HL-60 (cell line): ENCODE measurements at regions not wholly inside any gene's neighbourhood (a gene's known extent, or its start where the extent isn't known, plus 50 kb on each side); places are given as distances from the start of the nearest gene placed in this dataset.

Experiments
- POLR2AphosphoS5 ChIP-seq: IDR thresholded peaks from 2 replicates; pipeline ENCODE4 v1.6.1; 2012; ENCODE audit warnings: low read depth
- SPI1 ChIP-seq: IDR thresholded peaks from 2 replicates; pipeline ENCODE4 v1.6.1; 2012; ENCODE audit warnings: low read depth, mild to moderate bottlenecking, borderline replicate concordance
- TF ChIP-seq, protein P1 (sequence below): IDR thresholded peaks from one replicate; pipeline ENCODE4 v1.5.1; 2011; ENCODE audit warnings: low read length, control low read depth, inconsistent platforms; ENCODE audit not compliant: insufficient read depth
- TF ChIP-seq, protein P2 (sequence below): IDR thresholded peaks from 2 replicates; pipeline ENCODE4 v1.6.1; 2012; ENCODE audit warnings: low read depth; ENCODE audit not compliant: insufficient replicate concordance

DNA sequence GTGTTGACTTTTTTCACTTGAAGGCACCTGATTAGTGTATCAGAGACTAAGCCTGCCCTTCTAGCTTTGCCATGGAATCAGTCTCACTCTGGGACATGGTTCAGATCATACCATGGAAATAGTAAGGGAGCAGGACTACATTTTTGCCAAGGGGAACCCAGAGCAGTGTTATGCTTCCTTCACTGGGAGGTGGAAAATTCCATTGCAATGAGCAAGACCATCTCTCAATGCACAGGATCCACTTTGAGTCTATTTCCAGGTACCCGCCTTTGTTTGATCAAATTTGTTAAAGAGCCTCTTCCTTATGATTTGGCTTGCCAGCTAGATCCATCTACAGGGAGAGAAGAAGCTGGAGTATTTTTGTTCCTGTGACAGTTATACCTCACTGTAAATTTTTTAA, 395.8 kb downstream of the MTX2 start:
- TF ChIP-seq, protein P1, sequence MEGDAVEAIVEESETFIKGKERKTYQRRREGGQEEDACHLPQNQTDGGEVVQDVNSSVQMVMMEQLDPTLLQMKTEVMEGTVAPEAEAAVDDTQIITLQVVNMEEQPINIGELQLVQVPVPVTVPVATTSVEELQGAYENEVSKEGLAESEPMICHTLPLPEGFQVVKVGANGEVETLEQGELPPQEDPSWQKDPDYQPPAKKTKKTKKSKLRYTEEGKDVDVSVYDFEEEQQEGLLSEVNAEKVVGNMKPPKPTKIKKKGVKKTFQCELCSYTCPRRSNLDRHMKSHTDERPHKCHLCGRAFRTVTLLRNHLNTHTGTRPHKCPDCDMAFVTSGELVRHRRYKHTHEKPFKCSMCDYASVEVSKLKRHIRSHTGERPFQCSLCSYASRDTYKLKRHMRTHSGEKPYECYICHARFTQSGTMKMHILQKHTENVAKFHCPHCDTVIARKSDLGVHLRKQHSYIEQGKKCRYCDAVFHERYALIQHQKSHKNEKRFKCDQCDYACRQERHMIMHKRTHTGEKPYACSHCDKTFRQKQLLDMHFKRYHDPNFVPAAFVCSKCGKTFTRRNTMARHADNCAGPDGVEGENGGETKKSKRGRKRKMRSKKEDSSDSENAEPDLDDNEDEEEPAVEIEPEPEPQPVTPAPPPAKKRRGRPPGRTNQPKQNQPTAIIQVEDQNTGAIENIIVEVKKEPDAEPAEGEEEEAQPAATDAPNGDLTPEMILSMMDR: no peak
- TF ChIP-seq, protein P2, sequence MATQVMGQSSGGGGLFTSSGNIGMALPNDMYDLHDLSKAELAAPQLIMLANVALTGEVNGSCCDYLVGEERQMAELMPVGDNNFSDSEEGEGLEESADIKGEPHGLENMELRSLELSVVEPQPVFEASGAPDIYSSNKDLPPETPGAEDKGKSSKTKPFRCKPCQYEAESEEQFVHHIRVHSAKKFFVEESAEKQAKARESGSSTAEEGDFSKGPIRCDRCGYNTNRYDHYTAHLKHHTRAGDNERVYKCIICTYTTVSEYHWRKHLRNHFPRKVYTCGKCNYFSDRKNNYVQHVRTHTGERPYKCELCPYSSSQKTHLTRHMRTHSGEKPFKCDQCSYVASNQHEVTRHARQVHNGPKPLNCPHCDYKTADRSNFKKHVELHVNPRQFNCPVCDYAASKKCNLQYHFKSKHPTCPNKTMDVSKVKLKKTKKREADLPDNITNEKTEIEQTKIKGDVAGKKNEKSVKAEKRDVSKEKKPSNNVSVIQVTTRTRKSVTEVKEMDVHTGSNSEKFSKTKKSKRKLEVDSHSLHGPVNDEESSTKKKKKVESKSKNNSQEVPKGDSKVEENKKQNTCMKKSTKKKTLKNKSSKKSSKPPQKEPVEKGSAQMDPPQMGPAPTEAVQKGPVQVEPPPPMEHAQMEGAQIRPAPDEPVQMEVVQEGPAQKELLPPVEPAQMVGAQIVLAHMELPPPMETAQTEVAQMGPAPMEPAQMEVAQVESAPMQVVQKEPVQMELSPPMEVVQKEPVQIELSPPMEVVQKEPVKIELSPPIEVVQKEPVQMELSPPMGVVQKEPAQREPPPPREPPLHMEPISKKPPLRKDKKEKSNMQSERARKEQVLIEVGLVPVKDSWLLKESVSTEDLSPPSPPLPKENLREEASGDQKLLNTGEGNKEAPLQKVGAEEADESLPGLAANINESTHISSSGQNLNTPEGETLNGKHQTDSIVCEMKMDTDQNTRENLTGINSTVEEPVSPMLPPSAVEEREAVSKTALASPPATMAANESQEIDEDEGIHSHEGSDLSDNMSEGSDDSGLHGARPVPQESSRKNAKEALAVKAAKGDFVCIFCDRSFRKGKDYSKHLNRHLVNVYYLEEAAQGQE: no peak
- TF ChIP-seq POLR2AphosphoS5 (no peak), SPI1 (no peak)
